K562 (cell line): ENCODE measurements at regions not wholly inside any gene's neighbourhood (a gene's known extent, or its start where the extent isn't known, plus 50 kb on each side); places are given as distances from the start of the nearest gene placed in this dataset.
A peak's percentile ranks its signal among the peaks of the same experiment; 100 is the strongest.

Experiments used
- BDP1 ChIP-seq: IDR thresholded peaks from 3 replicates; pipeline ENCODE4 v1.6.1; 2011; ENCODE audit not compliant: insufficient read length, insufficient read depth
- CEBPB ChIP-seq: fragments of 450-650 bp; IDR thresholded peaks from 2 replicates; pipeline ENCODE4 v1.6.1; 2016; ENCODE audit warnings: missing genetic modification characterization, missing compliant biosample characterization
- EP400 ChIP-seq: fragments of 450-650 bp; IDR thresholded peaks from 2 replicates; pipeline ENCODE4 v1.6.1; 2017; ENCODE audit warnings: antibody characterized with exemption, mild to moderate bottlenecking, moderate library complexity
- FIP1L1 ChIP-seq: fragments of 200-400 bp; formaldehyde crosslinking; IDR thresholded peaks from 2 replicates; pipeline ENCODE4 v1.6.1; 2018; ENCODE audit warnings: mild to moderate bottlenecking, low read depth, low read length; ENCODE audit not compliant: poor library complexity, severe bottlenecking
- FOXA1 ChIP-seq: fragments of 450-650 bp; IDR thresholded peaks from 2 replicates; pipeline ENCODE4 v1.6.1; 2016; ENCODE audit warnings: mild to moderate bottlenecking, borderline replicate concordance
- HMG20A ChIP-seq: fragments of 450-650 bp; formaldehyde crosslinking; conservative IDR thresholded peaks from 2 replicates; pipeline ENCODE4 v1.4.0; 2020; ENCODE audit warnings: mild to moderate bottlenecking, mixed read lengths
- JUN ChIP-seq, 2 experiments: sonication (generic) in 1 of 2; formaldehyde crosslinking in 1 of 2; IDR thresholded peaks; 2 replicates each; pipeline versions ENCODE4 v1.6.1 to v1.8.0; 2012 to 2022; ENCODE audit warnings: borderline replicate concordance in 2 of 2, mild to moderate bottlenecking in 2 of 2, improper control_type of control experiment in 1 of 2, low read depth in 1 of 2, low read length in 1 of 2, missing genetic modification reagents in 1 of 2
- KDM5B ChIP-seq: fragments of 200-600 bp; sonication (generic); IDR thresholded peaks from 2 replicates; pipeline ENCODE4 v1.6.1; 2012; ENCODE audit warnings: low read depth, mild to moderate bottlenecking, moderate library complexity, low read length, control low read depth, inconsistent platforms; ENCODE audit not compliant: insufficient replicate concordance
- MAFF ChIP-seq: IDR thresholded peaks from 2 replicates; pipeline ENCODE4 v1.6.1; 2012; ENCODE audit warnings: low read length, improper control_type of control experiment
- MED1 ChIP-seq: sonication (generic); formaldehyde crosslinking; IDR thresholded peaks from 2 replicates; pipeline ENCODE4 v1.8.1; 2023; ENCODE audit warnings: missing genetic modification reagents, borderline replicate concordance
- PRMT5 ChIP-seq: sonication (generic); formaldehyde crosslinking; IDR thresholded peaks from 2 replicates; pipeline ENCODE4 v1.5.0; 2020; ENCODE audit warnings: missing genetic modification reagents
- RB1 ChIP-seq: fragments of 450-650 bp; IDR thresholded peaks from 2 replicates; pipeline ENCODE4 v1.6.1; 2017; ENCODE audit warnings: low read depth, mild to moderate bottlenecking
- REST ChIP-seq, 2 experiments: fragments of 450-650 bp; formaldehyde crosslinking in 1 of 2; IDR thresholded peaks; 2 replicates each; pipeline versions ENCODE4 v1.4.0 to v1.6.1; 2014 to 2020; ENCODE audit warnings: mild to moderate bottlenecking in 2 of 2, borderline replicate concordance in 1 of 2, low read depth in 1 of 2
- TFAM ChIP-seq: fragments of 250-450 bp; sonication (Bioruptor Pico); conservative IDR thresholded peaks from 2 replicates; pipeline ENCODE4 v1.5.0; 2021; ENCODE audit warnings: mild to moderate bottlenecking, moderate library complexity
- ZNF518B ChIP-seq: fragments of 250-450 bp; sonication (Bioruptor Pico); IDR thresholded peaks from 2 replicates; pipeline ENCODE4 v1.5.0; 2021; ENCODE audit warnings: mild to moderate bottlenecking, moderate library complexity
- ZNF561 ChIP-seq: fragments of 450-650 bp; formaldehyde crosslinking; conservative IDR thresholded peaks from 2 replicates; pipeline ENCODE4 v1.4.0; 2020; ENCODE audit warnings: mild to moderate bottlenecking, moderate library complexity

GRCh38 chr2:130288467-130289403, 54.0 kb upstream of the IMP4 start (continued):
- peak; percentile 57; the same call in 1 of the 2 replicates for TF ChIP-seq REST (IDR thresholded peaks at IDR 0.05; ENCODE audit: borderline replicate concordance)
- no peak for TF ChIP-seq REST (CRISPR knock-in tag; IDR thresholded peaks at IDR 0.05; ENCODE audit: low read depth)
- TF ChIP-seq ZNF518B (CRISPR knock-in tag): no peak
- TF ChIP-seq MED1 (CRISPR knock-in tag): no peak
- TF ChIP-seq FIP1L1: no peak
- TF ChIP-seq ZNF561 (CRISPR knock-in tag): no peak
- no peak for TF ChIP-seq RB1
- no peak for TF ChIP-seq TFAM (CRISPR knock-in tag)
- no peak for TF ChIP-seq FOXA1
- TF ChIP-seq CEBPB (tag): no peak
- TF ChIP-seq KDM5B: no peak
- TF ChIP-seq MAFF: no peak
- TF ChIP-seq PRMT5 (CRISPR knock-in tag): no peak
- TF ChIP-seq BDP1: no peak
- TF ChIP-seq JUN (IDR thresholded peaks at IDR 0.05; ENCODE audit: borderline replicate concordance, low read depth, low read length): no peak
- no peak for TF ChIP-seq JUN (CRISPR knock-in tag; IDR thresholded peaks at IDR 0.05; ENCODE audit: borderline replicate concordance)
- TF ChIP-seq EP400: no peak
- no peak for TF ChIP-seq HMG20A (CRISPR knock-in tag)
